PC-9 (cell line): ENCODE measurements at regions not wholly inside any gene's neighbourhood (a gene's known extent, or its start where the extent isn't known, plus 50 kb on each side); places are given as distances from the start of the nearest gene placed in this dataset.

Source experiments
- EZH2 ChIP-seq: fragments of 200-600 bp; sonication (generic); IDR thresholded peaks from 2 replicates; pipeline ENCODE4 v1.8.0; 2017; ENCODE audit warnings: antibody characterized with exemption, low read depth
- TF ChIP-seq, protein P1 (sequence below): fragments of 200-600 bp; sonication (generic); conservative IDR thresholded peaks from 2 replicates; pipeline ENCODE4 v1.6.1; 2017; ENCODE audit warnings: mixed run types, antibody characterized with exemption, mild to moderate bottlenecking, moderate library complexity

DNA sequence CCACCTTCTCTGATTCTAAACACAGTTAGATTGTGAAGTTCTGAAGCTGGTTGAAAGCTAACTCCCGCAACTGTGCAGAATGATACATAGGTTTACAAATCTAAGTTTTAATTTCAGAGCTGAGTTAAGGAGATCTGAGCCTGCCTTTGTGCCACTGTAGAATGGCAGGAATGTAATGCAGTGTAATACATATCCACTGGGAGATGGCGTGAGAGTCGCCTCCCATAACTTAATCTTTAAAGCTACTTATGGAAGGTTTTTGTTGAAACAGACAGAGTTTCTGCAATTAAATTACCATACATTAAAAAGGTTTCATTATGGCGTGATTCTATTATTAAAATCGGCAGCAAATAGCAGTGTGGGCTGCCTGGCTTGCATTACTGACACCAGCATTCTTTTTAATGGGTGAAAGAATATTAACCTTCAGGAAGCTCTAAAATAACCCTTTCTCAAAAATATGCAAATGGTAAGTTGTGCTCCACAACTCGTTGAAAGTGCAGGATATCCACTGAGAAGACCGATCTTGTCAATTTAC is 257.4 kb downstream of the OLFM4 start:
- TF ChIP-seq, protein P1, sequence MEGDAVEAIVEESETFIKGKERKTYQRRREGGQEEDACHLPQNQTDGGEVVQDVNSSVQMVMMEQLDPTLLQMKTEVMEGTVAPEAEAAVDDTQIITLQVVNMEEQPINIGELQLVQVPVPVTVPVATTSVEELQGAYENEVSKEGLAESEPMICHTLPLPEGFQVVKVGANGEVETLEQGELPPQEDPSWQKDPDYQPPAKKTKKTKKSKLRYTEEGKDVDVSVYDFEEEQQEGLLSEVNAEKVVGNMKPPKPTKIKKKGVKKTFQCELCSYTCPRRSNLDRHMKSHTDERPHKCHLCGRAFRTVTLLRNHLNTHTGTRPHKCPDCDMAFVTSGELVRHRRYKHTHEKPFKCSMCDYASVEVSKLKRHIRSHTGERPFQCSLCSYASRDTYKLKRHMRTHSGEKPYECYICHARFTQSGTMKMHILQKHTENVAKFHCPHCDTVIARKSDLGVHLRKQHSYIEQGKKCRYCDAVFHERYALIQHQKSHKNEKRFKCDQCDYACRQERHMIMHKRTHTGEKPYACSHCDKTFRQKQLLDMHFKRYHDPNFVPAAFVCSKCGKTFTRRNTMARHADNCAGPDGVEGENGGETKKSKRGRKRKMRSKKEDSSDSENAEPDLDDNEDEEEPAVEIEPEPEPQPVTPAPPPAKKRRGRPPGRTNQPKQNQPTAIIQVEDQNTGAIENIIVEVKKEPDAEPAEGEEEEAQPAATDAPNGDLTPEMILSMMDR: no peak
- TF ChIP-seq EZH2: no peak
